CD14-positive monocyte (primary cell): ENCODE measurements at regions not wholly inside any gene's neighbourhood (a gene's known extent, or its start where the extent isn't known, plus 50 kb on each side); places are given as distances from the start of the nearest gene placed in this dataset.

Experiments
- DNase-seq, 3 donors: peaks; one replicate each; pipeline ENCODE4 v3.0.0-alpha.2; 2011 to 2022
- H2AFZ ChIP-seq: 2 replicates; pipeline ENCODE4 v1.6.0; 2012; ENCODE audit warnings: mild to moderate bottlenecking, low read depth, low read length, inconsistent platforms; ENCODE audit not compliant: insufficient read depth, poor library complexity, severe bottlenecking
- H3K27ac ChIP-seq, 2 donors: 1 replicate in 1 of 2; 2 replicates in 1 of 2; pipeline ENCODE4 v1.5.1; 2012 to 2013; ENCODE audit warnings: low read length in 2 of 2, control low read depth in 1 of 2, inconsistent platforms in 1 of 2, low read depth in 1 of 2, mild to moderate bottlenecking in 1 of 2
- H3K27me3 ChIP-seq, 2 donors: one replicate each; pipeline versions ENCODE4 v1.6.0 to v1.6.1; 2011 to 2013; ENCODE audit warnings: low read length in 2 of 2; ENCODE audit not compliant: control insufficient read depth in 2 of 2, insufficient read depth in 2 of 2
- H3K36me3 ChIP-seq, 2 donors: replicated peaks in 1 of 2; 1 replicate in 1 of 2; 2 replicates in 1 of 2; pipeline versions ENCODE4 v1.5.1 to v1.6.1; 2012 to 2013; ENCODE audit warnings: low read length in 2 of 2, control low read depth in 1 of 2, inconsistent platforms in 1 of 2, mild to moderate bottlenecking in 1 of 2; ENCODE audit not compliant: insufficient read depth in 2 of 2, control insufficient read depth in 1 of 2
- H3K4me1 ChIP-seq, 2 donors: 1 replicate in 1 of 2; 2 replicates in 1 of 2; pipeline versions ENCODE4 v1.5.1 to v1.6.1; 2012 to 2013; ENCODE audit warnings: low read length in 2 of 2, control low read depth in 1 of 2, inconsistent platforms in 1 of 2, mild to moderate bottlenecking in 1 of 2, moderate library complexity in 1 of 2; ENCODE audit not compliant: insufficient read depth in 2 of 2, control insufficient read depth in 1 of 2
- H3K4me2 ChIP-seq: replicated peaks from 2 replicates; pipeline ENCODE3; 2012; ENCODE audit warnings: low read length, moderate library complexity, mild to moderate bottlenecking; ENCODE audit not compliant: poor library complexity, severe bottlenecking; ENCODE audit errors: extremely low read depth
- H3K4me3 ChIP-seq, 3 experiments: fragments of 200-600 bp in 1 of 3; sonication (generic) in 1 of 3; replicated peaks in 1 of 3; 1 replicate in 2 of 3; 2 replicates in 1 of 3; pipeline ENCODE4 v1.5.1; 2011 to 2013; ENCODE audit warnings: low read length in 3 of 3, mild to moderate bottlenecking in 3 of 3, control low read depth in 2 of 3, low read depth in 2 of 3, inconsistent platforms in 1 of 3, moderate library complexity in 1 of 3
- H3K79me2 ChIP-seq: 2 replicates; pipeline ENCODE4 v1.6.0; 2012; ENCODE audit warnings: mild to moderate bottlenecking, control low read depth, inconsistent platforms, low read length, moderate library complexity; ENCODE audit not compliant: insufficient read depth
- H3K9ac ChIP-seq: 2 replicates; pipeline ENCODE4 v1.6.0; 2017; ENCODE audit warnings: low read length, mild to moderate bottlenecking; ENCODE audit not compliant: insufficient read depth, poor library complexity, severe bottlenecking
- H3K9me3 ChIP-seq, 2 donors: replicated peaks in 1 of 2; 1 replicate in 1 of 2; 2 replicates in 1 of 2; pipeline versions ENCODE4 v1.5.1 to v1.6.1; 2012 to 2013; ENCODE audit warnings: low read length in 2 of 2, control low read depth in 1 of 2; ENCODE audit not compliant: control insufficient read depth in 1 of 2, insufficient read depth in 1 of 2
- H4K20me1 ChIP-seq: 2 replicates; pipeline ENCODE4 v1.6.0; 2012; ENCODE audit warnings: mild to moderate bottlenecking, low read length, control low read depth, moderate library complexity; ENCODE audit not compliant: insufficient read depth
- H3K27ac Mint-ChIP-seq, 7 donors: one replicate each; pipeline ENCODE4 v1.8.0; 2020; ENCODE audit warnings: mild to moderate bottlenecking in 7 of 7, mixed read lengths in 7 of 7, moderate library complexity in 6 of 7, inconsistent platforms in 2 of 7
- H3K27me3 Mint-ChIP-seq, 3 donors: one replicate each; pipeline ENCODE4 v1.8.0; 2021 to 2022; ENCODE audit warnings: low read depth in 3 of 3, mild to moderate bottlenecking in 3 of 3, mixed read lengths in 3 of 3, moderate library complexity in 3 of 3, inconsistent platforms in 1 of 3
- H3K36me3 Mint-ChIP-seq, 2 donors: one replicate each; pipeline ENCODE4 v1.8.0; 2020; ENCODE audit warnings: mixed read lengths in 2 of 2, inconsistent platforms in 1 of 2, mild to moderate bottlenecking in 1 of 2
- H3K4me1 Mint-ChIP-seq: one replicate; pipeline ENCODE4 v1.8.0; 2020; ENCODE audit warnings: mild to moderate bottlenecking, mixed read lengths
- H3K4me3 Mint-ChIP-seq, 2 donors: one replicate each; pipeline ENCODE4 v1.8.0; 2020; ENCODE audit warnings: mild to moderate bottlenecking in 2 of 2, mixed read lengths in 2 of 2, moderate library complexity in 1 of 2
- H3K9me3 Mint-ChIP-seq, 7 donors: one replicate each; pipeline ENCODE4 v1.8.0; 2020 to 2022; ENCODE audit warnings: mixed read lengths in 7 of 7, mild to moderate bottlenecking in 6 of 7, moderate library complexity in 6 of 7, inconsistent platforms in 2 of 7
- WGBS: methylation state at CpG from one replicate; pipeline ENCODE4 v1.1.5; 2013; ENCODE audit warnings: missing lambda C conversion rate; ENCODE audit not compliant: insufficient coverage; 5-methylcytosine and 5-hydroxymethylcytosine counted together
- intact Hi-C, 2 donors: fragments of 100-400 bp; cut with micrococcal nuclease; formaldehyde crosslinking; loops; one replicate each; pipeline versions ENCODE4 v1.15.0 to v1.15.1; 2023
- TF ChIP-seq, protein P1 (sequence below): fragments of 200-600 bp; IDR thresholded peaks from one replicate; pipeline ENCODE4 v1.8.0; 2022; ENCODE audit warnings: antibody characterized with exemption, mild to moderate bottlenecking

DNA sequence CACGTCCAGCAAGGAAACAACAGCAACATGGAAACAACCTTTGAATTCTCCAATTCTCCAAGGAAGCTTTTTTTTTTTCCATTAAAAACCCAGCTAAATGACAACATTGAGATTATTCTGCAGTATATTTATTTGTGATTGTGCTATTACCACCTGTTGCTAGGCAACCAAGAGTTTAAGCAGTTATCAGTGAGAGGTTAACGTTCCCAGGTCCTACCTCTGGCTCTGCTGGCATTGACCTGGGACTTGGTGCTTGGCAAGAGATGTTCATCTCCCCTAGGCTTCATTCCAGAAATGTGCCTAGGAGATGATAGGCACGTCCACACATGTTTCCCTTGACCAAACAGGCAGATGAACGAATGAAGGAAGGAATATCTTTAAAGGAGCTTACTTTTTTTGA is 157.0 kb downstream of the TDRD15 start:
- peaks cover 7 to 10% (median 8%) of the 10 kb centered on the region in 3 donors for H3K27me3 Mint-ChIP-seq
- Histone ChIP-seq H3K4me2 (no peak overlapping the region), H3K36me3 (no peaks in the 10 kb centered on the region), H3K9me3 (no peaks in the 10 kb centered on the region), H3K27me3 (no peaks in the 10 kb centered on the region), H3K4me1 (no peaks in the 10 kb centered on the region), H2AFZ (no peak overlapping the region), H3K4me3 (no peak overlapping the region), H4K20me1 (no peaks in the 10 kb centered on the region), H3K27ac (no peak overlapping the region), H3K9ac (no peak overlapping the region), H3K79me2 (no peaks in the 10 kb centered on the region)
- no CpG with 5 or more reads among the region's 4 CpGs for WGBS
- H3K4me1 Mint-ChIP-seq: no peaks in the 10 kb centered on the region
- no peaks in the 10 kb centered on the region for H3K36me3 Mint-ChIP-seq
- intact Hi-C loops: no loop called here
- DNase-seq: no peak
- peaks cover 0 to 3% (median 0%) of the 10 kb centered on the region in 7 donors for H3K9me3 Mint-ChIP-seq
- TF ChIP-seq, protein P1, sequence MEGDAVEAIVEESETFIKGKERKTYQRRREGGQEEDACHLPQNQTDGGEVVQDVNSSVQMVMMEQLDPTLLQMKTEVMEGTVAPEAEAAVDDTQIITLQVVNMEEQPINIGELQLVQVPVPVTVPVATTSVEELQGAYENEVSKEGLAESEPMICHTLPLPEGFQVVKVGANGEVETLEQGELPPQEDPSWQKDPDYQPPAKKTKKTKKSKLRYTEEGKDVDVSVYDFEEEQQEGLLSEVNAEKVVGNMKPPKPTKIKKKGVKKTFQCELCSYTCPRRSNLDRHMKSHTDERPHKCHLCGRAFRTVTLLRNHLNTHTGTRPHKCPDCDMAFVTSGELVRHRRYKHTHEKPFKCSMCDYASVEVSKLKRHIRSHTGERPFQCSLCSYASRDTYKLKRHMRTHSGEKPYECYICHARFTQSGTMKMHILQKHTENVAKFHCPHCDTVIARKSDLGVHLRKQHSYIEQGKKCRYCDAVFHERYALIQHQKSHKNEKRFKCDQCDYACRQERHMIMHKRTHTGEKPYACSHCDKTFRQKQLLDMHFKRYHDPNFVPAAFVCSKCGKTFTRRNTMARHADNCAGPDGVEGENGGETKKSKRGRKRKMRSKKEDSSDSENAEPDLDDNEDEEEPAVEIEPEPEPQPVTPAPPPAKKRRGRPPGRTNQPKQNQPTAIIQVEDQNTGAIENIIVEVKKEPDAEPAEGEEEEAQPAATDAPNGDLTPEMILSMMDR: no peak
- no peak overlapping the region for H3K27ac Mint-ChIP-seq
- H3K4me3 Mint-ChIP-seq: no peak overlapping the region

DNA sequence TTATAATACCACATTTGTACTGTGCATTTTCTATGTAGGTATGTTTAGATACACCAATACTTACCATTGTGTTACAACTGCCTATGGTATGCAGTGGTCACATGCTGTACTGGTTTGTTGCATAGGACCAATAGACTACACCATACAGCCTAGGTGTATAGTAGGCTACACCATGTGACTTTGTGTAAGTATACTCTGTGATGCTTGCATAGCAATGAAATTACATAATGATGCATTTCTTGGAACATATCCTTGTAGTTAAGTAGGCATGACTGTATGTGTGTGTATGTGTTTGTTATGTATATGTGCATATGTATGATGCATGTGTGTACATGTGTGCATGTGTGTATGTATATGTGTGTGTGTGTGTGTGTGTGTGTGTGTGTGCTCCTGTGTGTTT is 157.6 kb downstream of the TDRD15 start:
- intact Hi-C loops: no loop called here
- no peak overlapping the region for H3K4me3 Mint-ChIP-seq
- Histone ChIP-seq H3K79me2 (no peaks in the 10 kb centered on the region), H3K9ac (no peak overlapping the region), H3K27ac (no peak overlapping the region), H3K27me3 (no peaks in the 10 kb centered on the region), H4K20me1 (no peaks in the 10 kb centered on the region), H3K9me3 (no peaks in the 10 kb centered on the region), H3K4me3 (no peak overlapping the region), H3K4me2 (no peak overlapping the region), H2AFZ (no peak overlapping the region), H3K36me3 (no peaks in the 10 kb centered on the region), H3K4me1 (no peaks in the 10 kb centered on the region)
- no peaks in the 10 kb centered on the region for H3K4me1 Mint-ChIP-seq
- DNase-seq: no peak
- no peaks in the 10 kb centered on the region for H3K36me3 Mint-ChIP-seq
- H3K27ac Mint-ChIP-seq: no peak overlapping the region
- H3K27me3 Mint-ChIP-seq: peaks cover 7 to 10% (median 8%) of the 10 kb centered on the region in 3 donors
- TF ChIP-seq, protein P1: no peak
- H3K9me3 Mint-ChIP-seq: peaks cover 0 to 3% (median 0%) of the 10 kb centered on the region in 7 donors
